CD4-positive, alpha-beta T cell (primary cell): ENCODE measurements at regions not wholly inside any gene's neighbourhood (a gene's known extent, or its start where the extent isn't known, plus 50 kb on each side); places are given as distances from the start of the nearest gene placed in this dataset.

Source experiments
- ATAC-seq: fragments of 200-7000 bp; cut with Tn5 transposase; one replicate; pipeline ENCODE4 v1.10.0; 2022; ENCODE audit warnings: mild to moderate bottlenecking; ENCODE audit not compliant: poor library complexity
- CTCF ChIA-PET: fragments of 350-600 bp; sonication (Branson Sonifier 250); formaldehyde crosslinking; loops from one replicate; lab custom pipeline; 2021; ENCODE audit warnings: antibody characterized with exemption, inconsistent platforms; lab: Charles Lee
- POLR2A ChIA-PET: fragments of 350-600 bp; sonication (Branson Sonifier 250); formaldehyde crosslinking; loops from one replicate; lab custom pipeline; 2021; ENCODE audit warnings: antibody characterized with exemption, inconsistent platforms; lab: Charles Lee
- DNase-seq, 14 experiments: peaks; one replicate each; pipeline ENCODE4 v3.0.0-alpha.2; 2013 to 2020; ENCODE audit warnings: mixed read lengths in 2 of 14
- H3K27ac ChIP-seq, 2 donors: one replicate each; pipeline versions ENCODE4 v1.5.1 to v1.7.0; 2013; ENCODE audit warnings: low read length in 2 of 2, low read depth in 1 of 2, mild to moderate bottlenecking in 1 of 2
- H3K27me3 ChIP-seq, 2 experiments: 1 replicate in 1 of 2; 2 replicates in 1 of 2; pipeline versions ENCODE4 v1.6.1 to v1.7.0; 2013; ENCODE audit warnings: low read length in 2 of 2, control low read depth in 1 of 2, mild to moderate bottlenecking in 1 of 2, moderate library complexity in 1 of 2; ENCODE audit not compliant: insufficient read depth in 2 of 2, control insufficient read depth in 1 of 2
- H3K36me3 ChIP-seq: one replicate; pipeline ENCODE4 v1.6.1; 2013; ENCODE audit warnings: low read length, control low read depth; ENCODE audit not compliant: insufficient read depth
- H3K4me1 ChIP-seq: one replicate; pipeline ENCODE4 v1.6.1; 2013; ENCODE audit warnings: low read length, control low read depth; ENCODE audit not compliant: insufficient read depth
- H3K4me3 ChIP-seq: one replicate; pipeline ENCODE4 v1.5.1; 2013; ENCODE audit warnings: mild to moderate bottlenecking, low read length, moderate library complexity
- H3K9me3 ChIP-seq, 2 experiments: 1 replicate in 1 of 2; 2 replicates in 1 of 2; pipeline versions ENCODE4 v1.6.1 to v1.7.0; 2013; ENCODE audit warnings: low read length in 2 of 2, mild to moderate bottlenecking in 2 of 2, control low read depth in 1 of 2, moderate library complexity in 1 of 2; ENCODE audit not compliant: control insufficient read depth in 1 of 2, insufficient read depth in 1 of 2
- H3K27ac Mint-ChIP-seq: one replicate; pipeline ENCODE4 v1.8.0; 2020; ENCODE audit warnings: mixed read lengths
- H3K27me3 Mint-ChIP-seq: one replicate; pipeline ENCODE4 v1.8.0; 2021; ENCODE audit warnings: mixed read lengths
- H3K36me3 Mint-ChIP-seq: one replicate; pipeline ENCODE4 v1.8.0; 2021; ENCODE audit warnings: low read depth, mixed read lengths
- H3K4me1 Mint-ChIP-seq: one replicate; pipeline ENCODE4 v1.8.0; 2021; ENCODE audit warnings: low read depth, mixed read lengths
- H3K4me3 Mint-ChIP-seq: one replicate; pipeline ENCODE4 v1.8.0; 2020; ENCODE audit warnings: mild to moderate bottlenecking, mixed read lengths
- H3K9me3 Mint-ChIP-seq: one replicate; pipeline ENCODE4 v1.8.0; 2020; ENCODE audit warnings: mixed read lengths
- intact Hi-C, 2 experiments: fragments of 100-400 bp; cut with DNase I in 1 of 2; cut with micrococcal nuclease in 1 of 2; formaldehyde crosslinking; loops; one replicate each; pipeline versions ENCODE4 v1.15.1 to v1.9.0; 2023 to 2025; cut with DNase I, micrococcal nuclease
- TF ChIP-seq, protein P1 (sequence below): fragments of 200-600 bp; IDR thresholded peaks from one replicate; pipeline ENCODE4 v1.8.0; 2022; ENCODE audit warnings: antibody characterized with exemption, mild to moderate bottlenecking

- Histone ChIP-seq H3K4me1 (no peaks in the 10 kb centered on the region), H3K27ac (no peak overlapping the region), H3K36me3 (no peaks in the 10 kb centered on the region), H3K27me3 (no peaks in the 10 kb centered on the region), H3K9me3 (peaks cover 4% of the 10 kb centered on the region in 2 experiments), H3K4me3 (no peak overlapping the region)
- Mint-ChIP-seq H3K36me3 (no peaks in the 10 kb centered on the region), H3K27me3 (peaks cover 5% of the 10 kb centered on the region), H3K9me3 (peaks cover 2% of the 10 kb centered on the region), H3K4me1 (no peaks in the 10 kb centered on the region), H3K27ac (no peak overlapping the region), H3K4me3 (no peak overlapping the region)
- ChIA-PET POLR2A (no interaction called here), CTCF (no interaction called here)
- TF ChIP-seq, protein P1, sequence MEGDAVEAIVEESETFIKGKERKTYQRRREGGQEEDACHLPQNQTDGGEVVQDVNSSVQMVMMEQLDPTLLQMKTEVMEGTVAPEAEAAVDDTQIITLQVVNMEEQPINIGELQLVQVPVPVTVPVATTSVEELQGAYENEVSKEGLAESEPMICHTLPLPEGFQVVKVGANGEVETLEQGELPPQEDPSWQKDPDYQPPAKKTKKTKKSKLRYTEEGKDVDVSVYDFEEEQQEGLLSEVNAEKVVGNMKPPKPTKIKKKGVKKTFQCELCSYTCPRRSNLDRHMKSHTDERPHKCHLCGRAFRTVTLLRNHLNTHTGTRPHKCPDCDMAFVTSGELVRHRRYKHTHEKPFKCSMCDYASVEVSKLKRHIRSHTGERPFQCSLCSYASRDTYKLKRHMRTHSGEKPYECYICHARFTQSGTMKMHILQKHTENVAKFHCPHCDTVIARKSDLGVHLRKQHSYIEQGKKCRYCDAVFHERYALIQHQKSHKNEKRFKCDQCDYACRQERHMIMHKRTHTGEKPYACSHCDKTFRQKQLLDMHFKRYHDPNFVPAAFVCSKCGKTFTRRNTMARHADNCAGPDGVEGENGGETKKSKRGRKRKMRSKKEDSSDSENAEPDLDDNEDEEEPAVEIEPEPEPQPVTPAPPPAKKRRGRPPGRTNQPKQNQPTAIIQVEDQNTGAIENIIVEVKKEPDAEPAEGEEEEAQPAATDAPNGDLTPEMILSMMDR = no peak
- DNase-seq (no peak), ATAC-seq (no peak)
- intact Hi-C loops = no loop called here
These were observed 1417.0 kb downstream of the EFNB2 start for GRCh38 chr13:105118426-105118985.

DNA sequence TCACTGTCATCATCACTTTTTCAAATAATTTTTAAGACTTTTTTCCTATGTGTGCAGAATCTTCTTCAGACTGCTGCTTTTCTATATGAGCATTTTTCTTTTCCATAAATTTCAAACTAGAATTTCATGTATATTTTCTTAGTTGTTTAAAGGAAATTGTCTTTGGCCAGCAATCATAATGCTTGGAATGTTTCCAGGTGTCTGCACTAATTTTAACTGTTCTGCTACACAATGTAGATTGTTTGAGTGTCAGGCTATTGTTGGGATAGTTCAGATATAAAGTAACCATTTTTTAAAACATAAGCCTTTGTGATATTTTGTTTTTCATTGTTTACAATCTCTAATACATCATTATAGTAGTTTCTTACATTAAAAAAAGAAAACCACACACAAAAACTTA, 1418.5 kb downstream of the EFNB2 start:
- Mint-ChIP-seq H3K4me1 (no peaks in the 10 kb centered on the region), H3K4me3 (no peak overlapping the region), H3K27ac (no peak overlapping the region), H3K36me3 (no peaks in the 10 kb centered on the region), H3K9me3 (peaks cover 2% of the 10 kb centered on the region), H3K27me3 (peaks cover 5% of the 10 kb centered on the region)
- no peak for ATAC-seq
- ChIA-PET CTCF (no interaction called here), POLR2A (no interaction called here)
- Histone ChIP-seq H3K4me3 (no peak overlapping the region), H3K9me3 (peaks cover 4% of the 10 kb centered on the region in 2 experiments), H3K4me1 (no peaks in the 10 kb centered on the region), H3K27ac (no peak overlapping the region), H3K36me3 (no peaks in the 10 kb centered on the region), H3K27me3 (no peaks in the 10 kb centered on the region)
- intact Hi-C loops = no loop called here
- TF ChIP-seq, protein P1 = no peak
- no peak for DNase-seq

DNA sequence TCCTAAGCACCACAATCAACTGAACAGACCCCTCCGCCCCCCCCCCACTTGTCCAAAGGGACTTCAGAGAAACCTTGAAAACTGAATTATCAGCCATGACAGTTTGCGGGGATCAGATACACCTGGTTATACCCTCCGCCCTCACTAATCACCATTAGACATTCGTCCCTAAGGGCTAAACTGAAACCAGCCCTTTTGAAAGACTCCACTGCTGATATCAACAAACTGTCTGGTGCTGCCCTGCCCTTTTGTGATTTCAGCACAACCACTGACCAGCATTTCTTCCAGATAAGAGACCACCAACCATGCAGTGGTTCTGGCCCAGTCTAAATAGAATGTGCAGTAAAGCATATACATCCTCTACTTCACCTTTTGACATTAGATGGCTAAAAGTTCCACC, 1422.9 kb downstream of the EFNB2 start:
- Mint-ChIP-seq H3K4me3 (no peak overlapping the region), H3K9me3 (peaks cover 2% of the 10 kb centered on the region), H3K36me3 (no peaks in the 10 kb centered on the region), H3K4me1 (no peaks in the 10 kb centered on the region), H3K27ac (no peak overlapping the region), H3K27me3 (peaks cover 5% of the 10 kb centered on the region)
- Histone ChIP-seq H3K36me3 (no peaks in the 10 kb centered on the region), H3K4me1 (no peaks in the 10 kb centered on the region), H3K27ac (no peak overlapping the region), H3K9me3 (peaks cover 4% of the 10 kb centered on the region in 2 experiments), H3K27me3 (no peaks in the 10 kb centered on the region), H3K4me3 (no peak overlapping the region)
- ChIA-PET POLR2A (no interaction called here), CTCF (no interaction called here)
- TF ChIP-seq, protein P1 = no peak
- intact Hi-C loops = no loop called here
- DNase-seq (no peak), ATAC-seq (no peak)
